GM12892 (cell line): ENCODE measurements at regions not wholly inside any gene's neighbourhood (a gene's known extent, or its start where the extent isn't known, plus 50 kb on each side); places are given as distances from the start of the nearest gene placed in this dataset.

Experiments used
- DNase-seq: peaks from one replicate; pipeline ENCODE4 v3.0.0; 2011; ENCODE audit not compliant: insufficient read length
- FAIRE-seq: peaks from 2 replicates; lab custom pipeline; 2011; peaks lifted over from hg19 to GRCh38; lab: Jason Lieb, UNC
- POLR2A ChIP-seq: IDR thresholded peaks from 2 replicates; pipeline ENCODE4 v1.6.1; 2011; ENCODE audit warnings: low read depth, low read length, control low read depth
- POLR2AphosphoS5 ChIP-seq: IDR thresholded peaks from 2 replicates; pipeline ENCODE4 v1.6.1; 2011; ENCODE audit warnings: low read depth, low read length, control low read depth
- TAF1 ChIP-seq: IDR thresholded peaks from 2 replicates; pipeline ENCODE4 v1.6.1; 2011; ENCODE audit warnings: low read depth, mild to moderate bottlenecking, control low read depth, low read length, borderline replicate concordance

GRCh38 chr9:120040896-120041295 is 539.1 kb downstream of the CDK5RAP2 start:
- DNase-seq = no peak
- no peak for FAIRE-seq
- TF ChIP-seq POLR2A (no peak), TAF1 (no peak), POLR2AphosphoS5 (no peak)

GRCh38 chr9:120038342-120038741 is 541.6 kb downstream of the CDK5RAP2 start:
- FAIRE-seq (no peak), DNase-seq (no peak)
- no peak for TF ChIP-seq POLR2AphosphoS5
- TF ChIP-seq POLR2A = no peak
- TF ChIP-seq TAF1 = no peak

GRCh38 chr9:120032639-120033038 is 547.3 kb downstream of the CDK5RAP2 start:
- TF ChIP-seq TAF1 = no peak
- TF ChIP-seq POLR2AphosphoS5 = no peak
- TF ChIP-seq POLR2A = no peak
- DNase-seq = no peak
- no peak for FAIRE-seq

DNA sequence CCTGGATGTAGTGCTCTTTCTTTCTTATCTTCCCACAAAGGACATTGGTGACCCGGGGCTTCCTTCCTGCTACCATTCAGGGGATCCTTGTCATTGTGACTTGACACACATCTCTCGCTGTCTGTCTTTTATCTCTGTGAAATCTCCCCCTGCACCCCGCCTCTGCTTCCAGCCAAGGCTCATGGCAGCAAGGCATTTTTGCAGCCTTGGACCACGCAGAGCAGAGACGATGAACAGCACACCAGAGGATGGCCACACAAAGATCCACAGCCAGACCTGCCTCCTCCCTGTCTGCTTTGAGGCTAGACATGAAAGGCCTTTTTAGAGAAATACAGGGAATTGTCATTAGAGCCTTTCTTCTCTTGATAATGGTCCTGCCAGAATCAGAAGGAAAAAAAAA is 549.1 kb downstream of the CDK5RAP2 start:
- TF ChIP-seq TAF1 (no peak), POLR2AphosphoS5 (no peak), POLR2A (no peak)
- DNase-seq (no peak), FAIRE-seq (no peak)

- FAIRE-seq (no peak), DNase-seq (no peak)
- TF ChIP-seq POLR2A = no peak
- no peak for TF ChIP-seq TAF1
- no peak for TF ChIP-seq POLR2AphosphoS5
These were observed 561.4 kb downstream of the CDK5RAP2 start for GRCh38 chr9:120018550-120018949.

DNA sequence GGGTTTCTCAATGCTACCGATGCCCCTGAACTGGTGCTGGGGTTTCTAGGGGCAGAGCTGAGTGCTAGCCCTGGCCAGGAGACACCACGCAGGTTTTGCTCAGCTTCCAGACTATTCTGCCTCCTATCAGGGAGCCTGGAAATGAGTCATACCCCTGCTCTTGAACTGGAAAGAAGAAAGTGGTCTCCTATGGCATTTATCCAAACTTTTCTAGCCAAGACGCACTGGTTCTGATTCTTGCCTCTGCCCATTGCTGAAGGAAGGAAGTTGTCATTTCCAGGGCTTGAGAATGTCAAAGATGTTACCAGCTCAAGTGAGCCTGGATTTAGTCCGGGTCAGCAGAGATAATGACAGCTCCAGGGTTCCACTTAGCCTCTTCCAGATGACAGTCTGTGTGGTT is 561.9 kb downstream of the CDK5RAP2 start:
- FAIRE-seq = no peak

DNA sequence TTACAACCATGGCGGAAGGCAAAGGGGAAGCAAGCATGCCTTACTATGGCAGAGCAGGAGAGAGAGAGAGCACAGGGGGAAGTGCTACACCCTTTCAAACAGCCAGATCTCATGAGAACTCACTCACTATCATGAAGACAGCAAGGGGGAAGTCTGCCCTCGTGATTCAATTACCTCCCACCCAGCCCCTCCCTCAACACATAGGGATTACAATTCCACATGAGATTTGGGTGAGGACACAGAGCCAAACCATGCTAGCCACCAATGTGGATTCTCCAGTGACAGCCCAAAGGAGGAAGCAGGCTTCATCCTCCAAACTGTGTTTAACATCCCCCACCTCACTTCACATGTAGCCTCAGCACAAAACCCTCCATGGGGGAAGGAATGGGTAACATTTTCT is 563.7 kb downstream of the CDK5RAP2 start:
- no peak for FAIRE-seq
- no peak for DNase-seq
- TF ChIP-seq TAF1 (no peak), POLR2A (no peak)

More for the DNA sequence above, 561.9 kb downstream of the CDK5RAP2 start:
- no peak for DNase-seq
- TF ChIP-seq TAF1 (no peak), POLR2A (no peak), POLR2AphosphoS5 (no peak)

GRCh38 chr9:120014796-120015195 is 565.2 kb downstream of the CDK5RAP2 start:
- DNase-seq (no peak), FAIRE-seq (no peak)
- TF ChIP-seq POLR2AphosphoS5 = no peak
- TF ChIP-seq POLR2A = no peak
- TF ChIP-seq TAF1 = no peak

- TF ChIP-seq POLR2AphosphoS5 (no peak), POLR2A (no peak)
- FAIRE-seq = no peak
- no peak for DNase-seq
These were observed 570.1 kb downstream of the CDK5RAP2 start for GRCh38 chr9:120009856-120010255.

DNA sequence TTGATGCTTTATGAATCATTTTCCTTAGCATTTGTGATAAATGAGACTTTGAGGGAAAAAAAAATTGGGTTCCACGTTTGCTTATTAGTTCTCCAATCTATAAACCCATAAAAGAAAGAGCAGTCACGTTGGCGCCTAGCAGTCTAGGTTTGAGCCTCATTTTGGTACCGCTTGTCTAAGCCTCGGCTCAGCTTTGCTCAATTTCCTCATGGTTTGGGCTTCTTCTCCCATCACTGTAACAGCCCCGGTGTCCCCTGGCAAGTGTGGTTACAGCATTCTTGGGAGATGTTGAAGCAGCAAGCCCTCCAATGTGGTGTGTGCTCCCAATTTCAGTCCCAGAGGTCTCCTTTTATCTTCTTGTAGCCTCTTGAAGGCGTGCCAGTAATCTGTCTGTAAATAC is 578.4 kb downstream of the CDK5RAP2 start:
- FAIRE-seq (no peak), DNase-seq (no peak)
- no peak for TF ChIP-seq TAF1
- no peak for TF ChIP-seq POLR2AphosphoS5
- TF ChIP-seq POLR2A = no peak

GRCh38 chr9:119998614-119999013 is 581.4 kb downstream of the CDK5RAP2 start:
- no peak for TF ChIP-seq TAF1
- TF ChIP-seq POLR2AphosphoS5 = no peak
- TF ChIP-seq POLR2A = no peak
- no peak for FAIRE-seq
- no peak for DNase-seq

- no peak for DNase-seq
- no peak for FAIRE-seq
- no peak for TF ChIP-seq TAF1
- no peak for TF ChIP-seq POLR2AphosphoS5
- no peak for TF ChIP-seq POLR2A
These were observed 588.2 kb downstream of the CDK5RAP2 start for GRCh38 chr9:119991797-119992196.

DNA sequence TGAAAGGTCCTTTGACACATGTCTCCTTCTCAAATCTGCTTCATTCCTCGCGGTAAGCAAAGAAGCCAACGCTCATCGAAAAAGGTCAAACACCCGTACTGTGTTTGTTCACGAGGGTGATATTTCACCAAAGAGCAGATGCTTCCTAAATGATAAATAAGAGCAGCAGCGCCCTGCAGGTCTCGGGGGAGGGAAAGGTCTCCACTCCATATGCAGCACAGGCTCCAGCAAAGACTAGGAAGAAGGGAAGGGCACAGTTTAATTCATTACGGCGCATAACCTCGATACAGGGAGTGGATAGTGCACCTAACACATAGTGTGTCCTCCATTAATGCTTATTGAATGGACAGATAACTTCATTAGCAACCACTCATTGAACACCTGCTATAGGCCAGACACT is 593.3 kb downstream of the CDK5RAP2 start:
- DNase-seq (no peak), FAIRE-seq (no peak)
- no peak for TF ChIP-seq TAF1
- TF ChIP-seq POLR2A = no peak
- no peak for TF ChIP-seq POLR2AphosphoS5
